H1 (cell line): ENCODE measurements at regions not wholly inside any gene's neighbourhood (a gene's known extent, or its start where the extent isn't known, plus 50 kb on each side); places are given as distances from the start of the nearest gene placed in this dataset.

Experiments
- CTCF ChIA-PET: fragments of 300-600 bp; sonication (Branson Sonifier 250); formaldehyde crosslinking; loops from one replicate; lab custom pipeline; 2021; ENCODE audit not compliant: partially characterized antibody; lab: Charles Lee
- POLR2A ChIA-PET: fragments of 300-600 bp; sonication (Branson Sonifier 250); formaldehyde crosslinking; loops from one replicate; lab custom pipeline; 2021; ENCODE audit warnings: inconsistent platforms; ENCODE audit not compliant: partially characterized antibody; lab: Charles Lee
- DNase-seq, 2 experiments: peaks; one replicate each; pipeline versions ENCODE4 v3.0.0 to v3.0.0-alpha.2; 2010 to 2022; ENCODE audit warnings: low spot score in 2 of 2, low read depth in 1 of 2, mixed read lengths in 1 of 2
- FAIRE-seq: peaks from 2 replicates; lab custom pipeline; 2011; peaks lifted over from hg19 to GRCh38; lab: Jason Lieb, UNC
- H2AFZ ChIP-seq: 2 replicates; pipeline ENCODE4 v1.8.1; 2012; ENCODE audit warnings: low read length, inconsistent platforms
- H2AK5ac ChIP-seq: 2 replicates; pipeline ENCODE4 v1.6.1; 2013; ENCODE audit warnings: low read depth, low read length
- H2BK120ac ChIP-seq: replicated peaks from 2 replicates; pipeline ENCODE3; 2013; ENCODE audit warnings: low read depth, low read length, inconsistent platforms
- H2BK12ac ChIP-seq: 2 replicates; pipeline ENCODE4 v1.6.1; 2013; ENCODE audit warnings: low read depth, low read length
- H2BK15ac ChIP-seq: 2 replicates; pipeline ENCODE4 v1.6.1; 2013; ENCODE audit warnings: low read length
- H2BK20ac ChIP-seq: 2 replicates; pipeline ENCODE4 v1.6.1; 2013; ENCODE audit warnings: low read length
- H2BK5ac ChIP-seq: 2 replicates; pipeline ENCODE4 v1.6.1; 2013; ENCODE audit warnings: low read depth, low read length
- H3K14ac ChIP-seq: 2 replicates; pipeline ENCODE4 v1.6.1; 2013; ENCODE audit warnings: inconsistent platforms; ENCODE audit not compliant: insufficient read length
- H3K18ac ChIP-seq: 2 replicates; pipeline ENCODE4 v1.6.1; 2013; ENCODE audit warnings: low read length; ENCODE audit errors: extremely low read depth
- H3K23ac ChIP-seq: 2 replicates; pipeline ENCODE4 v1.6.1; 2013; ENCODE audit warnings: inconsistent platforms; ENCODE audit not compliant: insufficient read length
- H3K23me2 ChIP-seq: 2 replicates; pipeline ENCODE4 v1.6.1; 2013; ENCODE audit warnings: low read depth, low read length
- H3K27ac ChIP-seq: 2 replicates; pipeline ENCODE4 v1.6.1; 2011; ENCODE audit warnings: low read depth, low read length, inconsistent platforms
- H3K27me3 ChIP-seq, 4 experiments: replicated peaks in 1 of 4; 1 replicate in 1 of 4; 2 replicates in 3 of 4; pipeline versions ENCODE4 v1.6.1 to v1.8.1; 2011 to 2013; ENCODE audit warnings: low read length in 3 of 4, mild to moderate bottlenecking in 3 of 4, inconsistent platforms in 2 of 4, mixed read lengths in 2 of 4, moderate library complexity in 1 of 4; ENCODE audit not compliant: control insufficient read depth in 3 of 4, insufficient read depth in 3 of 4; ENCODE audit errors: extremely low read depth in 1 of 4
- H3K36me3 ChIP-seq, 4 experiments: 2 replicates each; pipeline versions ENCODE4 v1.6.1 to v1.8.1; 2011 to 2013; ENCODE audit warnings: mild to moderate bottlenecking in 4 of 4, low read length in 3 of 4, moderate library complexity in 2 of 4, control low read depth in 1 of 4, inconsistent platforms in 1 of 4; ENCODE audit not compliant: insufficient read depth in 4 of 4, control insufficient read depth in 2 of 4
- H3K4ac ChIP-seq: replicated peaks from 2 replicates; pipeline ENCODE3; 2013; ENCODE audit warnings: low read length, low read depth, mixed read lengths, inconsistent platforms; ENCODE audit not compliant: insufficient read length
- H3K4me1 ChIP-seq, 4 experiments: replicated peaks in 1 of 4; 1 replicate in 1 of 4; 2 replicates in 3 of 4; pipeline versions ENCODE4 v1.6.1 to v1.8.1; 2011 to 2013; ENCODE audit warnings: low read length in 3 of 4, inconsistent platforms in 2 of 4, mixed read lengths in 1 of 4; ENCODE audit not compliant: insufficient read depth in 4 of 4, control insufficient read depth in 3 of 4
- H3K4me2 ChIP-seq, 2 experiments: 2 replicates each; pipeline versions ENCODE4 v1.6.1 to v1.8.1; 2011 to 2013; ENCODE audit warnings: low read depth in 2 of 2, low read length in 2 of 2, control low read depth in 1 of 2, inconsistent platforms in 1 of 2, mild to moderate bottlenecking in 1 of 2; ENCODE audit not compliant: insufficient read depth in 1 of 2
- H3K4me3 ChIP-seq, 4 experiments: fragments of 200-600, 300-600 bp in 1 of 4; sonication (generic), shearing (Covaris generic), sonication (Bioruptor Twin) in 1 of 4; 2 replicates each; pipeline versions ENCODE4 v1.5.1 to v1.8.1; 2011 to 2016; ENCODE audit warnings: low read length in 4 of 4, low read depth in 3 of 4, control low read depth in 2 of 4, inconsistent platforms in 2 of 4, mild to moderate bottlenecking in 2 of 4, mixed read lengths in 1 of 4, moderate library complexity in 1 of 4; ENCODE audit not compliant: insufficient read depth in 2 of 4; ENCODE audit errors: extremely low read depth in 1 of 4
- H3K56ac ChIP-seq: replicated peaks from 2 replicates; pipeline ENCODE3; 2013; ENCODE audit warnings: low read depth, mild to moderate bottlenecking, mixed read lengths, low read length, inconsistent platforms; ENCODE audit not compliant: insufficient read length
- H3K79me1 ChIP-seq: 2 replicates; pipeline ENCODE4 v1.6.1; 2013; ENCODE audit warnings: low read depth, low read length, control low read depth
- H3K79me2 ChIP-seq, 2 experiments: 2 replicates each; pipeline versions ENCODE4 v1.6.1 to v1.8.1; 2012 to 2013; ENCODE audit warnings: low read length in 2 of 2, mild to moderate bottlenecking in 2 of 2, inconsistent platforms in 1 of 2; ENCODE audit not compliant: insufficient read depth in 2 of 2, control insufficient read depth in 1 of 2
- H3K9ac ChIP-seq, 4 experiments: replicated peaks in 1 of 4; 1 replicate in 1 of 4; 2 replicates in 3 of 4; pipeline versions ENCODE4 v1.6.1 to v1.8.1; 2011 to 2013; ENCODE audit warnings: low read depth in 3 of 4, low read length in 3 of 4, control low read depth in 2 of 4, mild to moderate bottlenecking in 2 of 4, moderate library complexity in 2 of 4, inconsistent platforms in 1 of 4; ENCODE audit errors: extremely low read depth in 1 of 4
- H3K9me3 ChIP-seq, 2 experiments: 2 replicates each; pipeline versions ENCODE4 v1.6.1 to v1.8.1; 2012 to 2013; ENCODE audit warnings: mild to moderate bottlenecking in 2 of 2, moderate library complexity in 2 of 2, control low read depth in 1 of 2, inconsistent platforms in 1 of 2, low read depth in 1 of 2, low read length in 1 of 2, mixed read lengths in 1 of 2; ENCODE audit not compliant: insufficient read depth in 2 of 2
- H4K20me1 ChIP-seq, 2 experiments: replicated peaks in 1 of 2; 2 replicates each; pipeline versions ENCODE3 to v1.8.1; 2011 to 2013; ENCODE audit warnings: inconsistent platforms in 2 of 2, low read length in 2 of 2, mild to moderate bottlenecking in 1 of 2; ENCODE audit not compliant: insufficient read depth in 2 of 2, control insufficient read depth in 1 of 2
- H4K5ac ChIP-seq: 2 replicates; pipeline ENCODE4 v1.6.1; 2013; ENCODE audit warnings: low read length, low read depth, mixed read lengths, inconsistent platforms; ENCODE audit not compliant: insufficient read length
- H4K8ac ChIP-seq: 2 replicates; pipeline ENCODE4 v1.8.0; 2013; ENCODE audit warnings: mild to moderate bottlenecking, moderate library complexity, low read length, inconsistent platforms; ENCODE audit not compliant: insufficient read depth; ENCODE audit errors: extremely low read depth
- H4K91ac ChIP-seq: replicated peaks from 2 replicates; pipeline ENCODE3; 2013; ENCODE audit warnings: low read length, mixed read lengths, inconsistent platforms; ENCODE audit not compliant: insufficient read length
- TF ChIP-seq, protein P1 (sequence below): fragments of 300-600 bp; sonication (generic); IDR thresholded peaks from 2 replicates; pipeline ENCODE4 v1.7.1; 2012; ENCODE audit warnings: low read length, moderate library complexity, mild to moderate bottlenecking, inconsistent platforms; ENCODE audit not compliant: insufficient replicate concordance

- H3K14ac ChIP-seq: no peak overlapping the region
- H3K4me2 ChIP-seq: no peak overlapping the region
- no peaks in the 10 kb centered on the region for H3K36me3 ChIP-seq
- H4K8ac ChIP-seq: no peak overlapping the region
- no peaks in the 10 kb centered on the region for H3K23me2 ChIP-seq
- no peaks in the 10 kb centered on the region for H4K20me1 ChIP-seq
- H3K79me1 ChIP-seq: no peaks in the 10 kb centered on the region
- no peaks in the 10 kb centered on the region for H3K27me3 ChIP-seq
- H4K5ac ChIP-seq: no peak overlapping the region
- no peaks in the 10 kb centered on the region for H3K79me2 ChIP-seq
- H3K4me1 ChIP-seq: no peaks in the 10 kb centered on the region
- ChIA-PET CTCF (interaction anchor here (1.3 kb wide), 1 partner anchor 326 kb away, joined by 4 read pairs; no protein-coding TSS in a partner anchor), POLR2A (no interaction called here)
- no peak overlapping the region for H4K91ac ChIP-seq
- no peak overlapping the region for H2AK5ac ChIP-seq
- no peak overlapping the region for H2BK5ac ChIP-seq
- no peaks in the 10 kb centered on the region for H3K9me3 ChIP-seq
- H3K23ac ChIP-seq: no peak overlapping the region
- H2AFZ ChIP-seq: no peak overlapping the region
- FAIRE-seq (no peak), DNase-seq (no peak)
- H3K4me3 ChIP-seq: no peak overlapping the region
- H2BK12ac ChIP-seq: no peak overlapping the region
- H3K9ac ChIP-seq: no peak overlapping the region
- no peak overlapping the region for H2BK20ac ChIP-seq
- no peak overlapping the region for H2BK120ac ChIP-seq
- no peak overlapping the region for H2BK15ac ChIP-seq
- H3K4ac ChIP-seq: no peak overlapping the region
- no peak overlapping the region for H3K27ac ChIP-seq
- no peak overlapping the region for H3K56ac ChIP-seq
- no peak overlapping the region for H3K18ac ChIP-seq
- TF ChIP-seq, protein P1, sequence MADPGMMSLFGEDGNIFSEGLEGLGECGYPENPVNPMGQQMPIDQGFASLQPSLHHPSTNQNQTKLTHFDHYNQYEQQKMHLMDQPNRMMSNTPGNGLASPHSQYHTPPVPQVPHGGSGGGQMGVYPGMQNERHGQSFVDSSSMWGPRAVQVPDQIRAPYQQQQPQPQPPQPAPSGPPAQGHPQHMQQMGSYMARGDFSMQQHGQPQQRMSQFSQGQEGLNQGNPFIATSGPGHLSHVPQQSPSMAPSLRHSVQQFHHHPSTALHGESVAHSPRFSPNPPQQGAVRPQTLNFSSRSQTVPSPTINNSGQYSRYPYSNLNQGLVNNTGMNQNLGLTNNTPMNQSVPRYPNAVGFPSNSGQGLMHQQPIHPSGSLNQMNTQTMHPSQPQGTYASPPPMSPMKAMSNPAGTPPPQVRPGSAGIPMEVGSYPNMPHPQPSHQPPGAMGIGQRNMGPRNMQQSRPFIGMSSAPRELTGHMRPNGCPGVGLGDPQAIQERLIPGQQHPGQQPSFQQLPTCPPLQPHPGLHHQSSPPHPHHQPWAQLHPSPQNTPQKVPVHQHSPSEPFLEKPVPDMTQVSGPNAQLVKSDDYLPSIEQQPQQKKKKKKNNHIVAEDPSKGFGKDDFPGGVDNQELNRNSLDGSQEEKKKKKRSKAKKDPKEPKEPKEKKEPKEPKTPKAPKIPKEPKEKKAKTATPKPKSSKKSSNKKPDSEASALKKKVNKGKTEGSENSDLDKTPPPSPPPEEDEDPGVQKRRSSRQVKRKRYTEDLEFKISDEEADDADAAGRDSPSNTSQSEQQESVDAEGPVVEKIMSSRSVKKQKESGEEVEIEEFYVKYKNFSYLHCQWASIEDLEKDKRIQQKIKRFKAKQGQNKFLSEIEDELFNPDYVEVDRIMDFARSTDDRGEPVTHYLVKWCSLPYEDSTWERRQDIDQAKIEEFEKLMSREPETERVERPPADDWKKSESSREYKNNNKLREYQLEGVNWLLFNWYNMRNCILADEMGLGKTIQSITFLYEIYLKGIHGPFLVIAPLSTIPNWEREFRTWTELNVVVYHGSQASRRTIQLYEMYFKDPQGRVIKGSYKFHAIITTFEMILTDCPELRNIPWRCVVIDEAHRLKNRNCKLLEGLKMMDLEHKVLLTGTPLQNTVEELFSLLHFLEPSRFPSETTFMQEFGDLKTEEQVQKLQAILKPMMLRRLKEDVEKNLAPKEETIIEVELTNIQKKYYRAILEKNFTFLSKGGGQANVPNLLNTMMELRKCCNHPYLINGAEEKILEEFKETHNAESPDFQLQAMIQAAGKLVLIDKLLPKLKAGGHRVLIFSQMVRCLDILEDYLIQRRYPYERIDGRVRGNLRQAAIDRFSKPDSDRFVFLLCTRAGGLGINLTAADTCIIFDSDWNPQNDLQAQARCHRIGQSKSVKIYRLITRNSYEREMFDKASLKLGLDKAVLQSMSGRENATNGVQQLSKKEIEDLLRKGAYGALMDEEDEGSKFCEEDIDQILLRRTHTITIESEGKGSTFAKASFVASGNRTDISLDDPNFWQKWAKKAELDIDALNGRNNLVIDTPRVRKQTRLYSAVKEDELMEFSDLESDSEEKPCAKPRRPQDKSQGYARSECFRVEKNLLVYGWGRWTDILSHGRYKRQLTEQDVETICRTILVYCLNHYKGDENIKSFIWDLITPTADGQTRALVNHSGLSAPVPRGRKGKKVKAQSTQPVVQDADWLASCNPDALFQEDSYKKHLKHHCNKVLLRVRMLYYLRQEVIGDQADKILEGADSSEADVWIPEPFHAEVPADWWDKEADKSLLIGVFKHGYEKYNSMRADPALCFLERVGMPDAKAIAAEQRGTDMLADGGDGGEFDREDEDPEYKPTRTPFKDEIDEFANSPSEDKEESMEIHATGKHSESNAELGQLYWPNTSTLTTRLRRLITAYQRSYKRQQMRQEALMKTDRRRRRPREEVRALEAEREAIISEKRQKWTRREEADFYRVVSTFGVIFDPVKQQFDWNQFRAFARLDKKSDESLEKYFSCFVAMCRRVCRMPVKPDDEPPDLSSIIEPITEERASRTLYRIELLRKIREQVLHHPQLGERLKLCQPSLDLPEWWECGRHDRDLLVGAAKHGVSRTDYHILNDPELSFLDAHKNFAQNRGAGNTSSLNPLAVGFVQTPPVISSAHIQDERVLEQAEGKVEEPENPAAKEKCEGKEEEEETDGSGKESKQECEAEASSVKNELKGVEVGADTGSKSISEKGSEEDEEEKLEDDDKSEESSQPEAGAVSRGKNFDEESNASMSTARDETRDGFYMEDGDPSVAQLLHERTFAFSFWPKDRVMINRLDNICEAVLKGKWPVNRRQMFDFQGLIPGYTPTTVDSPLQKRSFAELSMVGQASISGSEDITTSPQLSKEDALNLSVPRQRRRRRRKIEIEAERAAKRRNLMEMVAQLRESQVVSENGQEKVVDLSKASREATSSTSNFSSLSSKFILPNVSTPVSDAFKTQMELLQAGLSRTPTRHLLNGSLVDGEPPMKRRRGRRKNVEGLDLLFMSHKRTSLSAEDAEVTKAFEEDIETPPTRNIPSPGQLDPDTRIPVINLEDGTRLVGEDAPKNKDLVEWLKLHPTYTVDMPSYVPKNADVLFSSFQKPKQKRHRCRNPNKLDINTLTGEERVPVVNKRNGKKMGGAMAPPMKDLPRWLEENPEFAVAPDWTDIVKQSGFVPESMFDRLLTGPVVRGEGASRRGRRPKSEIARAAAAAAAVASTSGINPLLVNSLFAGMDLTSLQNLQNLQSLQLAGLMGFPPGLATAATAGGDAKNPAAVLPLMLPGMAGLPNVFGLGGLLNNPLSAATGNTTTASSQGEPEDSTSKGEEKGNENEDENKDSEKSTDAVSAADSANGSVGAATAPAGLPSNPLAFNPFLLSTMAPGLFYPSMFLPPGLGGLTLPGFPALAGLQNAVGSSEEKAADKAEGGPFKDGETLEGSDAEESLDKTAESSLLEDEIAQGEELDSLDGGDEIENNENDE: no peak
These were observed 51.0 kb upstream of the WDR17 start for GRCh38 chr4:176014583-176015108.
